OCI-LY3 (cell line): ENCODE measurements at regions not wholly inside any gene's neighbourhood (a gene's known extent, or its start where the extent isn't known, plus 50 kb on each side); places are given as distances from the start of the nearest gene placed in this dataset.

Experiments used
- CTCF ChIP-seq: fragments of 200-600, 300-600 bp; sonication (generic); IDR thresholded peaks from 2 replicates; pipeline ENCODE4 v1.5.1; 2014; ENCODE audit warnings: antibody characterized with exemption, low read length, low read depth
- EZH2phosphoT487 ChIP-seq: fragments of 200-600 bp; shearing (Covaris generic); IDR thresholded peaks from 2 replicates; pipeline ENCODE4 v1.6.1; 2018; ENCODE audit warnings: antibody characterized with exemption, mixed run types, low read depth

GRCh38 chr1:25033828-25034705, 104.0 kb upstream of the RUNX3 start:
- TF ChIP-seq CTCF (no peak), EZH2phosphoT487 (no peak)
